ENCODE measurements at regions not wholly inside any gene's neighbourhood (a gene's known extent, or its start where the extent isn't known, plus 50 kb on each side); places are given as distances from the start of the nearest gene placed in this dataset.
"Not testable (repeated sequence)": the region's sequence is repeated elsewhere in the genome, so short reads cannot be mapped to it uniquely, and the experiment has no call there.

DNA sequence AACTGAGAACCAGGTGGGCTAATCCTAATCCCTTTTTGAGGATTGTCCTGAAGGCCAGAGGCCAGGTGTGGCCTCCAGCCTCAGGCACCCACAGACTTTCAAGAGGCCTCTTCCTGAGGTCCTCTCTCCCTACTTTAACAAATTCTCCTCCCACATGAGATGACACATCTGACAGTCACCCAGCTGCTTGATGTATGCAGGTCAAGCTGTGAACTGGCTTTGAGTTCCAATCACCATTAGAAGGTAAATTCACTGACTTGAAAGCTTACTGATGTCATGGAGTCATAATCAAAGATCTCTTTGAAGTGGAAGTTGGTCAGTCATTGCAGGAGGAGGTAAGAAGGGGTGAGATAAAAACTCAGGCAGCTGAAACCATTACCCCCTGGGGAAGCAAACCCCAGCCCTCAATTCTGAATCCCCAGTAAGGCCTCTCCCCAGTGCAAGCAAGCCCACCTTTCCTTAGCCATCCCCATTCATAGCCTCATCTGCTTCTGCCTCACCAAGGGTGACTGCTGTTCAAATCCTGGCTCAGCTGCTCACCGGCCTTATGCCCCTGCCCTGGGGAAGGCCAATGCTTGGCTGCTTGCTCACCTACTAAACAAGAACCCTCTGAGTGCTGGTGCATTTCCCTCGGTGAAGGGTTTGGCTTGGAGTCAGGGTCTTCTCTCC, 196.3 kb downstream of the BCL2L11 start:
- DNase-seq (ENCODE audit: low read depth in 2 of 2): not testable (repeated sequence)

GRCh38 chr2:111319552-111319951, 198.8 kb downstream of the BCL2L11 start:
- DNase-seq (ENCODE audit: low read depth in 2 of 2): not testable (repeated sequence)

DNA sequence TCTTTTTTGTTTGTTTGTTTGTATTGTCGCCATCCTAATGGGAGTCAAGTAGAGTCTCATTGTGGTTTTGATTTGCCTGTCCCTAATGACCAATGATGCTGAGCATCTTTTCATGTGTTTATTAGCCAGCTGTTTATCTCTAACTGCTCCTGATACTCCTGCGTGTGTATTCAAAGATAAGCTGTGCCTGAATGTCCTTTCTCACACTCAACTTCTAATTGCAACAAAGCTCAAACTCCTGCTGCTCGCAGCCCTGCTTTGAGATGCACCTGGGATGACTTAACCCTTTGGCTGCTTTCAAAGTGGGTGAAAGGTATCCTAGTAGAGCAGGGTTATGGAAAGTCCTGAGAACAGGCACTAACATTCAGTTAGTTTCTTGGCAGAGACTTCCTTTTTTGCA, 199.6 kb downstream of the BCL2L11 start:
- DNase-seq (ENCODE audit: low read depth in 2 of 2): not testable (repeated sequence)

DNA sequence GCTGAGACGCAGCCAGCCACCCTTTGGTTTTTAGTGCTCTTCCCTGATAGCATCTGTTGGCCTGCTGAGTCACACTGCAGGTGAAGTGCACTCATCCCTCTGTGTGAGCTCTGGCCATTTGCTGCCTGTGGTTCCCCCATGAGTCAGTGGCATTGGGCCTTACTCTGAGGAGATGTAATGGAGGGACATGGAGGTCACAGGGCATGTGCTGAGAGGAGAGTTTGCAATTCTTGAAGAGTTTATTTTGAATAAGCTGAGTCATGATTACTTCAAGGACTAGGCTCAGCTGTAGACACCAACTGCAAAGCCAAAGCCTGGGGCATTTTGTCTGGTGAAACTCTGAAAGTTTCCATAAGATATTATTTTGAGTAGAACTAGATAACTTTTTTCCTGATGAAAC, 200.3 kb downstream of the BCL2L11 start:
- not testable (repeated sequence) for DNase-seq (ENCODE audit: low read depth in 2 of 2)

GRCh38 chr2:111323384-111323783, 202.7 kb downstream of the BCL2L11 start:
- not testable (repeated sequence) for DNase-seq (ENCODE audit: low read depth in 2 of 2)

DNA sequence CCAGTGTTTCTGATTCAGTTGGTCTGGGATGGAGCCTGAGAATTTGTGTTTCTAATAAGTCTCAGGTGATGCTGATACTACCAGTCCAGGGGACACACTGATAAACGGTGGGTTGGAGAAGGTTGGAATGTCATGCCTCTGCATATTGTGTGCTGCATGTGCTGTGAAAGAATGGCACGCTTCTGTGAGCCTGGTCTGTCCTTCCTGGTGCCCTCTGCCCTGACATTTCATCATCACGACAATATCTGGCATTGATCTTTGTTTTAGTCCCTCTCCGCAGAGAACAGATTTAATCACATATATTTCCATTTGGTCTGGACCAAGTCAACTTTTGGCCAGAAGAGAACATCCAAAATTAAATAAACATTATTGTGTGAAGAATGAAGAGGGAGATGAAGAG, 207.0 kb downstream of the BCL2L11 start:
- not testable (repeated sequence) for DNase-seq (ENCODE audit: low read depth in 2 of 2)

DNA sequence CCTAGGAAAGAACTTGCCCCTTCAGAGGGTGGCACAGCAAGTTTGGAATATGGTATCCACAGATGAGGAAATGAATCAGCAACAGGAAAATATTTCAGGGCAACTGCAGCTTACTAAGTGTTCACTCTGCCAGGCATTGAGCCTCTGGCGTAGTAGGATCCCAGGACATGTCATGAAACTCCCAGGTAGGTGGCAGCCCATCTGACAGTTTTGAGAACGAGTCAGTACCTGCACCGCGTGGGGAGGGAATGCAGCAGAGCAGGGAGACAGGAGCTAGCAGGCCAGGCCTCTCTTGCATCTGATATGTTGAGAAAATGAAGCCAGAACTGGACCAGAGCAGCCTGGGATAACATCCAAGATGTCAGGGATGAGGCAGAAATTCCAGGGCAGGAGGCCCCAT, 208.6 kb downstream of the BCL2L11 start:
- DNase-seq (ENCODE audit: low read depth in 2 of 2): not testable (repeated sequence)

GRCh38 chr2:111331099-111331724, 210.5 kb downstream of the BCL2L11 start:
- not testable (repeated sequence) for DNase-seq (ENCODE audit: low read depth in 2 of 2)

DNA sequence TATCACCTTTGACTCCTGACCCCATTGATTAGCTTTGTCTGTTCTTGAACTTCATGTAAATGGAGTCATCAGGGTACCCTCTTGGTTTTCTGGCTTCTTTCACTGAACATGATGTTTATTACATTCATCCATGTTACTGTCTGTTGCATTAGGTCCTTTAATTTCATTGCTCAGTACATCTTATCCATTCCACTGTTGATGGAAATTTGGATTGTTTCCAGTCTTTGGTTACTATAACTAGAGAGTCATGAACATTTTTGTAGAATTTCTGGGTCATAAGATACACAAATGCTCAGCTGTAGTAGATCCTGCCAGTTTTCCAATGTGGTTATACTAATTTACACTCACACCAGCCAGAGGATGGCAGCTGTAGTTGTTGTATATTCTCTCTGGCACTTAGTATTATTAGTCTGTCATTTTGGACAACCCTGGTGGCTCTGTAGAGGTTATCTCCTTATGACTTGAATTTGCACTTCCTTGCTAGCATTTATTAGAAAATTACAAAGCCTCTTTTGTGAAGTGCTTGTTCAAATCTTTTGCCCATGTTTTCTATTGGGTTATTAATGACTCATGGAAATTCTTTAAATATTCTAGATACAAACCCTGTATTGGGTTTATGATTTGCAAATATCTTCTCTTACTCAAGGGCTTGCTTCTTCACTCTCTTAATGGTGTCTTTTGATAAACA, 214.7 kb downstream of the BCL2L11 start:
- not testable (repeated sequence) for DNase-seq (ENCODE audit: low read depth in 2 of 2)

- not testable (repeated sequence) for DNase-seq (ENCODE audit: low read depth in 2 of 2)
Measured at GRCh38 chr2:111338474-111338873, 217.8 kb downstream of the BCL2L11 start.

GRCh38 chr2:111339476-111339875, 218.8 kb downstream of the BCL2L11 start:
- not testable (repeated sequence) for DNase-seq (ENCODE audit: low read depth in 2 of 2)

DNA sequence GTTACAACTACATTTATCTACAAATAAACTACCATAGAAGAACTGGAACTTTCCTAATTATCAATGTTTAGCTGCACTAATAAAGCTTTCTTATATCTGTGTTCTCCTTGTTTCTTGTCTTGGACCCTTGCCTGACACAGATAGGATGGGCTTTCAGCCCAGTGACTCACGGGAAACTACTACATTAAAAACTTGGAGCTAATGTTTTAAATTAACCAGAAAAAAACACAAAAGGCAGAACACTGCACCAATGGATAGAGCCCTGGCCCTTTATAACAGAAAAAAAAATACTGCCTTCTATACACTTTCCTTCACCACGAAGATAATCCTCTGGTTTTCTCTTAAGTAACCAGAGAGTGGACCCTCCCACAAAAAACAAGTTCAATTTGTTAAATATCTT, 223.9 kb downstream of the BCL2L11 start:
- not testable (repeated sequence) for DNase-seq (ENCODE audit: low read depth in 2 of 2)

- DNase-seq (ENCODE audit: low read depth in 2 of 2): not testable (repeated sequence)
Measured at GRCh38 chr2:111345439-111345838, 224.7 kb downstream of the BCL2L11 start.

DNA sequence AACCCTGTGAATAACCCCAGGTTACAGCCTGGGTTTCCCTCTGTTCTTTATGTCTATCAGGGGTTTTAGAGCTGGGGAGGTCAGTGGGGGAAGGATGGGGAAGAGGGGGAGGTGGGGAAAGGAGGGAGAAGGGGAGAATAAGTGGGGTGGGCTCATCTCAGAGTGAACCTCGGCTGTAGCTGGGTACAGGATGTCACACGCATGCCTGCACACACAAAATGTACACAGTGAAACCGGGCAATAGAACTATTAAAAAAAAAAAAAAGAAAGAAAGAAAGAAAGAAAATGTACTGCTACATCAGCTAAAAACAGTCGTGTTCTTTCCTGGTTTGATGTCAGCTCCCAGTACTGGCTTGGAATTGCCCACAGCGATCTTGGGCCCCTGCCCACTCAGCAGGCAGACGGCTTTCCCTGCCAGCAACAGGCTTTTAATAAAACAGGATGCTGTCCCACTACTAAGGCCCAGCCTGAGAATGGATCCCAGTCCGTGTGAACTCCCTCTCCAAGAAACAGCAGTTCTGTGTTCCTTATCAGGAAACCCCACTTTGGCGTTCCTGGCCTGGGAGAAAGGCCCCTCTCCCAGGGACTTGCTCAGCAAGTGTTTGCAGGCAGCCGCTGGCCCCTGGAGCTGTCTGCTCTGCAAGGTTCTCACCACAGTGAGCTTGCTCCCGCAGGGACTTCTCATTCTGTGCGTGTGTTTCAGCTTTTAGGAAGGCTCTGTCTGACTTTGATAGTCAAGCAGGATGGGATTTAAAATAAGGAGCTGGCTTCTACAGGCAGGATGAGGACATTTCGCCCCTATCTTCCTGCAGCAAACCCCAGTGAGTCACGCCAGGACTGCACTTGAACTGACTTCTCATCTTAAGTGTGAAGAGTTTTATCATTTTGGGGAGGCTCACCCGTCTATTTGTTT, 225.6 kb downstream of the BCL2L11 start:
- DNase-seq (ENCODE audit: low read depth in 2 of 2): not testable (repeated sequence)

DNA sequence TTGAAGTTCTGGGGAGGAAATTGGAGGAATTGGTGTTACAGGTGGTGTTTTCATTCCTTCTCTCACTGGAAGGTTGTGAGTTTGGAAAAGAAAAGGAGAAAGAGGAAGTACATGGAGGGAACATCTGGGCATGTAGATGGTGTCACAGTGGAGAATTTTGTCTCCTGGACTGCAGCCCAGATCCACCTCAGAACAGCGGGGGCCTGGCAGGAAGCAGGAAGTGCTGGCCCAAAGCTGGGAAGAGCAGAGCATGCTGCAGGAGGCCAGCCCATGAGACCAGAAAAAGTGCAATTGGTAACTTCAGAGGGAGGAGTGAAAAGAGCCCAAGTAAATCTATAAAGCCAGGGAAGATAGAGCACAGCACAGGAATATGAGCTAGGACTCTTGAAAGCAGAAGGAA, 227.0 kb downstream of the BCL2L11 start:
- DNase-seq (ENCODE audit: low read depth in 2 of 2): not testable (repeated sequence)

DNA sequence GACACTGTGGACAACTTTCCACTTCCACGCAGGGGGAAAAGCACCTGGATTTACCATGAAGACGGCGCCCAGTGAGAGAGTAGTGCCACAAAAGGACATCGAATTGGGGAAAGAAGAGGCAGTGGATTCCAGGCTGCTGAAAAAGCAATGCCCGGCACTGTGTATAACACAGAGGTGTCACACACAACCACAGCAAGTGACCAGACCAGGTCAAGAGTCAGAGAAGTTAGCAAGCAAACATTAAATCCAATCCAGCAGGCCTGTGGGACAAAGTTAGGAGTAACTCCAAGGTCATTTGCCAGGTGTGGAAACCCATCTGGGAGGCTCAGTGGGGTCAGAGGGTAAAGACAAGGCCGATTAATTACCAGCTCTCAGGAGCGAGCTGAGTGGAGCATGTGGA, 227.6 kb downstream of the BCL2L11 start:
- DNase-seq (ENCODE audit: low read depth in 2 of 2): not testable (repeated sequence)

- DNase-seq (ENCODE audit: low read depth in 2 of 2): not testable (repeated sequence)
Measured at GRCh38 chr2:111355022-111355817, 234.5 kb downstream of the BCL2L11 start.

DNA sequence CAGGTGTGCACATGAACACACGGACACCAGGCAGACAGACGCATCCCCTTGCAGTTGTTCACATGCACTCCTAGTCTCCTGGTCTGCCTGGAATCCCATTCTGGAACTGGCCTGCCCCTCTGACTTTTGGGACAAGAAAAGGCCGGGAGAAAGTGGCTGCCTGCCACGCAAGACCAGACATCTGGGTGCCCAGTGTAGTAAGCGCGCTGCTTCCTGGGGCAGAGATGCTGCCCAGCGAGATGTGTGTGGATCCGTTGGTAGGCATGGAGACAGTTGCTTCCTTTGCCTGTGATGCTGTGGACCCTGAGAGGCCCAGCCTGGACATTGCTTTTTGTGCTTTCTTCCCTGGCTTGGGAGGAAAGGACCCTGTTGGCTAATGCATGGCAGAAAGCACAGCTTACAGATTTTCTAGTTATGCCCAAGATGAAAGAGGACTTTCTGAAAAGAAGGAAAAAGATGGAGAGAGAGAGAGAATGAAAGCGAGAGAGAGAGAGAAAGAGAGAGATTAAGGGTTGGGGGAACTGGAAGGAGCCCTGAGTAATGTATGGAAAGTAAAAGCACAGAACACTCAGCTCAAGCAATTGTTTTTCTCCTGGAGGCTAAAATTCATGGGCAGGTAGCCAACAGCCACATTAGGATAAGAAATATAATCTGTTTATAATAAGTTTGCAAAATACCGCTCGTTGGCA, 235.3 kb downstream of the BCL2L11 start:
- not testable (repeated sequence) for DNase-seq (ENCODE audit: low read depth in 2 of 2)

DNA sequence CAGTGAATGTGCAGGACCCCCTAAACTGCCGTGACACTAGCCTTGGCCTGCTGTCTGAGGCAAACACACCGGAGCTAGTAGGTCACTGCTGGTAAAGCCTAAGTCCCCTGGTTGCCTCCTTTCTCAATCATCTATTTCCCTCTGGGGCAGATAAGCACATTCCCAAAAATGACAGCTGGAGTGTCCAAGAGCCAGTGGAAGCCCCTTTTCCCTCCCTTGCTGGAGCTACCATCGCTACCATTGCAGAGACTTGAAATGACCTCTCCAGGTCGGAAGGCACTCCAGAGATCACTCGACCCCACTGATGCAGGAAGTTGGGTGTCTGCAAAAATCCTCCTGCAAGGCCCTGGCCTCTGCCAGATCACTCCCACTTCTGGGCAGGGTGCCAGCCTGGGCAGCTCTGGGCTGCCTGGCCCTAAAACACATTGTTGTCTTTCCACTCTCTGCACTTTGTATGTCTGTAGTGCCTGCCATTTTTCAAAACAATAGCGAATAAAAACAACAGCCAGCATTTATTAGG, 235.9 kb downstream of the BCL2L11 start:
- DNase-seq (ENCODE audit: low read depth in 2 of 2): not testable (repeated sequence)
